Stimulated activated CD8-positive, alpha-beta memory T cell treated with anti-CD3 and anti-CD28 coated beads, Interleukin-12 subunit alpha, Interleukin-12 subunit beta, amount 100 ng/mL, for 4 hours (primary cell): ENCODE measurements at regions not wholly inside any gene's neighbourhood (a gene's known extent, or its start where the extent isn't known, plus 50 kb on each side); places are given as distances from the start of the nearest gene placed in this dataset.

Source experiments
- DNase-seq: peaks from one replicate; pipeline ENCODE4 v3.0.0-alpha.2; 2020; ENCODE audit warnings: low read depth

DNA sequence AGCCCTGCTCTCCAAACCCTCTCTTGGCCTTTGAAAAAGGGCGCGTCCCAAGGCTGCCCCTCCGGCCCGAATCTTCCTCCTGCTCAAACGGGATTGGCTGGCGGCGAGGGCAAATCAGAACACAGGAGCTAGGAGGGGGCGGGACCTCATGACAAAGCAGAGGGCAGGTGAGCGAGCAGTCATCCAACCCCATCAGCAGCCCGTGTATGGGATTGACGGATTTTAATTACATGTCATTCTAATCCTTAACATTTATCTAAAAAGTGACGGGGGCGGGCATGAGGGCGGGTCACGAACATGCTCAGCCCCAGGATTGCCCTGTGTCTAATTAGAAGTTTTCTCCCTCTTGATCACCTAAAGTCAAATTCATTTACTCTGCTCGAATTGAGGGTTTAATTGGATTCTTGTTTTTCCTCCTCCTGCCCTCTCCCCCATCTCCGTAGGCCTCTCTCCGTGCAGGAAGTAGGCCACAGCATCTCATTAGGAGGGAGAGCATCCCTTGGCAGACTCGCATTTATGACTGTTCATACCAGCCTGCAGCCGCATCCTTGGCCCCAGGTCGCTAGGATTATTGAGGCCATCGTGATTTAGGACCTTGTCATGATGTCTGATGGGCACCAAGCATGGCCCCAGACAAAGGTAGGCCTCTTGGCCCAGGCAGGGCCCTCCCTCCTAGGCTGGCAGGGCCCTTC, 147.1 kb downstream of the CHST1 start:
- DNase-seq, result no peak

DNA sequence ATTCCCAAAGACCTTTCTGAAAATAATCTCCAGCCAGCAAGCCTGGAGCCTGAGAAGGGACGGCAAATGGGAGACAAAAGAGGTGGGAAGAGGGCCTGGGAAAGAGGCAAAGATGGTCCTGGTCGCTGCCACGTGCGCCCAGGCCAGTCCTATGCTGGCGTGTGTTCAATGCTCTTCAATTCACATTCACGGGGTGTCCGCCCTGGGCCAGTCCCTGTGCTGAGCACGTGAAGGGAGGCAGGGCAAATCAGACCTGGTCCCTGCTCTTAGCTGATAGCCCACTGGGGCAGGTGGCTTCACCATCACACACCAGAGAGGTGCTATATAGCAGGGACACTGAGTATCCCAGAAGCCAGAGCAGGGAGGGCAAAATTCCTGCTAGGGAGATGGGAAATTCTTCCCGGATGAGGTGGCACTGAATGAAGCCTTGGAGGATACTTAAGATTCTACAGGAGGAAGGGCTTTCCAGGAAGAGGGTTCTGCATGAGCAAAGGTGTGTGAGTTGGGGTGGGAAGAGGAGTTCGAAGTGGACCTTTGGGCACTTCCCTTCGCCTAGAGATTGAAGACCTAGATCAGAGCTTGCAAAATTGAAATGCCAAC, 148.2 kb downstream of the CHST1 start:
- DNase-seq, result no peak

DNA sequence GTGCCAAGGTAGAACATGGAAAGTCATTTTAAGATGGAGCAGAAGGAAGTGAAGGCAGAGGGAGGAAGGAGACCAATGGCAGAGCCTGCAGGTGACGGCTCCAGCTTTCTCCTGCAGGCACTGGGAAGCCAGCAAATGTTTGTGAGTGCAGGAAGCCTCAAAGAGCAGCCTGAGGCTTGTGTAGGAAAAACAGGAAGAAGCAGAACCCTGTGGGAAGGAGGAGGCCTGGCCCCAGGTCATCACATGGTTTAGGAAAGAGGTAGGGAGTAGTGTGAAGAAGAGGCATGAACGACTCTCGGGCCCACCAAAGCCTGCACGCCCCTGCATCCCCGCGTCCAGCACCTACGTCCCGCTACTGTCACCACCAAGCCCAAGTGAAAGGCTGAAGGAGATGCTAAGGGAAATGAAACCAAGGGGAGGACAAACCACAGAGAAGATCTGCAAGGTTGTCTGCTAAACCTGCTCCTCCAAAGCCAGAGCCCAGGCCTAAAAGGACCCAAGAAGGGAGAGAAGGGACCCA, 151.5 kb downstream of the CHST1 start:
- no peak for DNase-seq

DNA sequence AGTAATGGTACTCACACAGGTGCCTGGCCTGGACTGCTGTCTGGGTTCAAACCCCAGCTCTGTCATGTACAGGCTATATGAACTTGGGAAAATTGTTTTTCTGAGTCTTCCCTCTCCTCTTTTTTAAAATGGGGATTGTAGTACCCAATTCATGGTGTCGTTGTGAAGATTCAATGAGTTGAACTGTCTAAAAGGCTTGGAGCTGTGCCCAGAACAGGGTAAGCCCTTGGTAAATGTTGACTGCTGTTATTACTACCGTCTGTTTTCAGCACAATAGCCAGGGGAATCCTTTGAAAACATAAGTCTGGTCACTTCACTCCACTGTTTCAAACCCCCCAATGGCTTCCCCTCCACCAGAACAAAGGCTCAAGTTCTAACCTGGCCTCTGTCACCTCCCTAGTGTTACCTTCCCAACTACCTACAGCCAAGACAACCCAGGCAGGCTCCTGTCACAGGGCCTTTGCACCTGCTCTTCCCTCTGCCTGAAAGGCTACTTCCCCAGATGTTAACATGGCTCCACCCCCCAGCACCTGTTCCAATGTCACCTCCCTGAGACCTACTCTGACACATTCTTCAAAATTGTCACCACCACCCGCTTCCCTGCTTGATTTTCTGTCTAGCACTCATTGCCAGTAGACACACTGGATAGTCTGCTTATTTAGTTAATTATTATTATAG, 152.8 kb downstream of the CHST1 start:
- no peak for DNase-seq

DNA sequence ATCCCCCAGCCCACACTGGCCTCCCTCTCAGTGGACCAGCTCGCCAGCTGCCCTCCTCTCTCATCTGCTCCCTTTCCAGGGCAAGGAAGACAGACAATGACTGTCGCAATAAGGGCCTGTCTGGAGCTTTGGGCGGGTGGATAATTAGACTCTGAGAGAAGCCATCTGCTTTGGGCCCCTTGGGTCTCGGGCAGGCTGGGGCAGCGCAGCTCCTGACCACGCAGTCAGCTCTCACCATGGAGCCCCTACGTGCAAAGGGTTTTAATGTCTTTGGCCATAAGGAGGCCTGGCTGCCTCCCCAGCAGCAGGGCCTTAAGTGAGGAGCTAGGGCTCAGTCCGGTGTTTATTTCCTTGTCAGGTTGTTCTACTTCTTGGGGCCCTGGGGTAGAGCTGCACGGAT, 153.9 kb downstream of the CHST1 start:
- no peak for DNase-seq

DNA sequence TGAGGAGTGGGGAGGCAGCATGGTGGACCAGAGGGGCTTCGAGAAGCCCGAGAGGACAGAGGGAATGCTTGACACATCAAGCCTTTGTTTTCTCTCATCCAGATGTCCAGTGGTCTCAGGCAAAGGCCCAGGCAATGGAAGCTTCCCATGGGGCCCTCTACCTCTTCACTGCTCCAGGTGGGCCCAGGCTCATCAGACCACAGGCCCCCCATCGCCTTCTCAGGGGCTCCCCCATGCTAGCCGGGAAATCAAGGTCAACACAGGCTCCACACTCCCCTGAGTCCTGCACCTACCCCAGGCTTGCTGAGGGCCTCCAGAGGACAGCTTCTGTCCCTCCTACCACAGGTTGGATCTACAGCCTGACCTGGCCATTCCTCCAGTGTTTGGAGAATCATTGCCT, 157.5 kb downstream of the CHST1 start:
- no peak for DNase-seq

DNA sequence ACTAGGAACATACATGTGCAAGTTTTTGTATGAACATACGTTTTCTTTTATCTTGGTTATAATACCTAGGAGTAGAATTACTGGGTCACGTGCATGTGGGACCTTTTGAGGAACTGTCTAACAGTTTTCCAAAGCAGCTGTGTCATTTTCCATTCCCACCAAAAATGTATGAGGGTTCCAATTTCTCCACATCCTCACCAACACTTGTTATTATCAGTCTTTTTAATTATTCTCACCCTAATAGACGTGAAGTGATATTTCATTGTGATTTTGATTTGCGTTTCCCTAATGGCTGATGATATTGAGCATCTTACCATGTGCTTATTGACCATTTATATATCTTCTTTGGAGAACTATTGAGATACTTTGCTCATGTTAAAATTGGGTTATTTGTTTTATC, 162.1 kb downstream of the CHST1 start:
- no peak for DNase-seq

DNA sequence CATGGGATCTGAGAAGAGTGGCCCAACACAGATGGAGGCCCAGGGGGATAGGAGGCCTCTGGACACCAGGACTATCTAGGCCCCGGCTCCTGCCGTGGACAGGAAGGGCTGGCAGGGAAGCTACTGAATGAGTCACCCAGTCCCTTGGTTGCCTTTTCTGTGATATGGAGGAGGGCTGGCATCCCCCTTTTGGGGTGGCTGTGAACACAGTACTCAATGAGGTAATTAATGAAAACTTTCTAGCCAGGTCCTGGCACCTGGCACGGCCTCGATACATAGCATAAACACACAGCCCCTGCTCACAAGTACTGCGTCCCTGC, 163.2 kb downstream of the CHST1 start:
- DNase-seq, result no peak

DNA sequence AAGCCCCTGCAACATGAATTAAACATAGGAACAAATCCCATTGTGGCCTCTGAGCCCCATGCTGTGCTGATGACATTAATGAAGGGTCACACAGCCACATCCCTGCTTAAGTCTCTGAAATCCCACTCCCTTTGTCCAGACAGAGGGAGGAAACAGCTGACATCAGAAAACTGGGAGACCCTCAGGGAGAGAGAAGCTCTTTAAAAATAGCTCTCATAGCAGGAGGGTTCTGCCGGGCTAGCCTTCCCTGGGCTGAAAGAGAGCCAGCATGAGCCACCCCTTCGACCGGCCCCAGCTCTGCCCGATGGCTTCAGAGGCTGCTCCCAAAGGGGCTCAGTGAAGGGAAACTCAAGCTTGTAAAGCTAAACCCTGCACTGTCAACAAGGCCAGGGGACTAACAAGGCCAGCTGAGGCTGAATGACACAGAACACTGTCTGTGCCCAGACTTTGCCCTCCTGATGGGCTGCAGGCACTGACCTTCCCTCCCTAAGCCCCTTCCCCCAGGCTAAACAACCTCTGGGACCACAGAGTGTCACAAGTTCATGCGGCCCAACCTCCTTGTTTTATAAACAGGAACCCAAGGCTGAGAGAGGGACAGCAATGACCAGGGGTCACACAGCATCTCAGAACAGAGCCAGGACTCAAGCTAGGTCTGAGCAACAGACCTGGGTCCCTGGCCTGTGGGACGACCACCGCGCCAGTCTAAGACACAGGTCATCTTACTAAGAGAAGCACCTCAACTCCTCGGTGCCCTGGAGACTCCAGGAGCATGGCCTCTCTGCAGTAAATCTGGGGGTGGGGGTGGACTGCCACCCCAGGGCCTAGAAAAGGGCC, 163.8 kb downstream of the CHST1 start:
- DNase-seq, result no peak

DNA sequence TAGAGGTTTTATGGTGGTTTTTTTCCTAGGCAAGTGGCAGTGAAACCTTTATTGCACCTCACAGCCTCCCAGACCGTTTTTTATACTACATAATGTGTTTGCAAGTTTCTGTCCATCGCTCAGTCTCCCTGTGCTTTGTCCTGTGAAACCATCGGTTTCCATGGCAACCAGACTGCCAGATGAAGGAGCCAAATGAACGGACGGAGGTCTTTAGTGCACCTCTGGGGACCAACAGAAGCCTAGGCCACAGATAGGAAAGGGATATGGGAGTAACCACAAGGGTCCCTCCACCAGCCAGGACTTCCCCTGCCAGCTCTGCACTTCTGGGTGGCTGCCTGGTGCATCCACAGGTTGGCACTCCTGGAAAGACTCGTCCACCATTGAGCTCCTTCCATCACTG, 165.0 kb downstream of the CHST1 start:
- DNase-seq, result no peak

DNA sequence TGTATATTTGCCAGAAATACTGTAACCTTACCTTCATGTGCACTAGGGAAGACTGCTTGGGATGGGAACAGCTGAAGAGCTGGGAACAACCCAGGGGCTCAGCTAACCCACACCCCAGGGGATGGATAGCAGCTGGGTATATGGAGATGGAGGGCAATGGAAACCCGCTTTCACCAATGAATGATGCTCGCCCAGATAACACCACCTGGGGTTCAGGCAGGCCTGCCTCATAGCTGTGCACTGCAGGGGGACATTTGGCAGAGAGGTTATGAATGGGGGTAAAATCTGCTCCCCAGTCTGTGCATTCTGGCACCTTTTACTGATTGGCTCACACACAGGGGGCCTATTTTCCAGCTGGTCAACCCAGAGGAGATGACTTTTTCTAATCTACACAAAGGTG, 170.7 kb downstream of the CHST1 start:
- no peak for DNase-seq

DNA sequence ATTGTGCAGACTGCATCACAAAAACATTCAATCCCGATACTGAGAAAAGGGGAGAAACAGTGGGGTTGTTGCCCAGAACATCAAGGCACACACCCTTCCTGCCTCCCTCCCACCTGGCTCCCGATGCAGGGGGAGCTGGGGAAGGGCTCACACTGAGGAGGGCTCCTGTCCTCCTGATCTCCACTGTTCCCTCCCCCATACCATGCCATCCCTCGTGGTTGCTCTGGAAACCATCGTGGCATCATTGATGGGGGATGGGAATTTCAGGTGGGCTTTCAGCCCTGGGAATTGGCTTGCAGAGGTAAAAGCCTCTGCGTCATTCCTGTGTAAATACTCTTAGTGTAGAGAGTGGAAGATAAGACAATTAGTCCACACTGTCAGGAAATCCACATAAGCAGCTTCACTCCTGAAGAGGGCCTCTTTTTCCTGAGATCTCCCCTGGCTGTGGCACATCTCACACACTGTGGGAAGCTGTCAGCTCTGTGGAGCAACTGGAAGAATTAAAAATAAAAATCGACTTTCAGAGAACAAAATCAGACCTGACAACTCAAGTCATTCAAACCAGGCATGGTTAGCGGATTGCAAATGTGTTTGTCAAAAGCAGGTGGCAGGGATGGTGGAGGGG, 176.0 kb downstream of the CHST1 start:
- no peak for DNase-seq

DNA sequence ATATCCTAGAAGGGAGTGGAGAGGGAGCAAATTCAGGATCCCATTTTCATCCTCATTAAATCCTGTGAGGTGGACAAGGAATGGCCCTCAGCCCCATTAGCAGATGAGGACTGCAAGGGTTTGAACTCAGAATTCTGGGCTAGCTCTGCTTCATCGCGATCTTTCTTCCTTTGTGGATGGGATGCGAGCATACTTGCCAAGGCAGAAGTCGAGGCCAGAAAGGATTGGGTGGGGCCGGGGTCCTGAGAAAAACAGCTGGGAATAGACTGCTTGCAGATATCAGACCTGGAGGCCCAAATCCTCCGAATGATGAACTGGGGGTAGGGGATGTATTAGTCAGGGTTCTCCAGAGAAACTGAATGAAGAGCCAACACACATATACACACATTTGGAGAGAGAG, 179.0 kb downstream of the CHST1 start:
- DNase-seq, result no peak

DNA sequence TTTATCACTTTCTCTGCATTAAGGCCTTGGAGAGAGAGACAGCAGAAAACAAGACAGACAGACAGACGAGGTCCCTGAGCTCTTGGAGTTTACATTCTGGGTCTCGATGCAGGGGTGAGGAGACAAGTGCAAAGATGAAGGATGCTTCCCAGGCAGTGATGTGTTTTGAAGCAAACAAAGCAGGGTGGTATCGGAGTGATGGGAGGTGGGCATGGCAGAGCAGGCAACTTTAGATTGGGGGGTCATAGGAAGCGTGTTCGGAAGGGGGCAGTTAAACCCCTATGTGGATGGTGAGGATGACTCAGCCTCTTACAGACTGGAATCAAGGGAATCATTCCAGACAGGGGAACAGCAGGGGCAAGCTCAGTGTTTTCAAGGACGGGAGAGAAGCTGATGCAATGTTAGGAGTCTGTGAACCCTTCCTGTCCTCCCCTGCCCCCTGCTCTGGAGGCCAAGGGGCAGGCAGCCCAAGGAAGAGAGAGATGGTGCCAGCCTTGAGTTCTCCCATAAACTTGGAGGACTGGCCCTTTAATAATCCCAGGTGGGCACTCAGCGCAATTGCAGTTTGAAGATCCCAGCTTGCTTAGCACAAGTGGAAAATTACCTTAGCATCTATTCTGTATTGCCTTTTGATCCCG, 180.2 kb downstream of the CHST1 start:
- DNase-seq, result no peak

DNA sequence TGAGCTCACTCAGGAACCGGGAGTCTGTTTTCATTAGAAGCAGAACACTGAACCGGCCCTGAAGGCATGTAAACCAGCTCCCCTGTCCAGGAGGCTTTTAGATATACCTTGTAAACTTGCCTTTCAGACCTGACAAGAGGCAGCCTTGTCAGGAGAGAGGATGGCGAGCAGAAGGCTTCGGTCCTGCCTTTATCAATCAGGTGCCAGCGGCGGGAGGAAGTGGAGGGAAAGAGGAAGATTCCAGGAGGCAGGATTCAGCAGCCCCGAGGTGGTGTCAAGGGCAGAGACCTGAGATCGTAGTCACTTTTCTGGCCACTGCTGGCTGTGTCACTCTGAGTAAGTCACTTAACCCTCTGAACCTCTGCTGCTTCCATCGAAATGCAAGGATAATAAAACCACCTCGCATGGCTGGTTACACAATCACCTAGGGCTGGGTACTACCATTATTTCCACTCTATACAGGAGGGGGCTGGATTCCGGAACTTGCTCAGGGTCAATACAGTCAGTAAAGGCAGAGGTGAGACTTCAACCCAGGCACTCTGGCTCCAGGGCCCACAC, 181.0 kb downstream of the CHST1 start:
- no peak for DNase-seq

DNA sequence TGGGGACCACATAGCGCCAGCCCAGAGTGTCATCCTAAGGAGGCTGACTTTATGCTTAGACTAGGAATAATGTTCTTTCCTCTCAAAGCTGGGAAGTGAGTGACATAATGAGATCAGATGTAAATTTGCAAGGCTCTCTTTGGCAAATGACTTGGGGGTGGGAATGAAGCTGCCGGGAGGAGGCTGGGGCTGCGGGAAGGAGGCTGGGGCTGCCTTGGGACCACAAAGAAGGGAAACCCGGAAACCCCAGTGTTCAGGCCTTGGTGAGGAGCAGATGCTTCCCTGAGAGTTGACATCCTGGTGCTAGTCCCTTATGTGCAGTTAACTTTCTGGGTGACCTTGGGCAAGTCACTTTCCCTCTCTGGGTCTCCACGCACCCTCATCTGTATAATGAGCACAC, 182.0 kb downstream of the CHST1 start:
- no peak for DNase-seq

DNA sequence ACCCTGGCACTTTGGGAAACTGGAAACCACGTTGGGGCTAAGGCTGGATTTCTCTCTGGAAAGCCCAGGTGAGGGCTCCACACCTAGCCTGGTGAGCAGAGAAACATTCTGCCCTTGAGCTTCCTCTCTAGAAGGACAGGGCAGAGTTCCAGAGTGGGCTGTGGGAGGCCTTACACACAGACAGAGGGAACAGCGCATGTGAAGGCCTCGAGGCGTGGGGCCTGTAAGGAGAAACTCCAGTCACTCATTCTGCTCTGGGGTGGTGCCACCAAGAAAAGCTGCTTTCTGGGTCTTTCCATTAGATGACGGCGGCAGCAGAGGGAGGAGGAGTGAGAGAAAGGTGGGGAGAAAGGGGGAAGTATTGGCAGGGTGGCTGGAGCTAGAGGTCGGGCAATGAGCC, 183.1 kb downstream of the CHST1 start:
- no peak for DNase-seq

DNA sequence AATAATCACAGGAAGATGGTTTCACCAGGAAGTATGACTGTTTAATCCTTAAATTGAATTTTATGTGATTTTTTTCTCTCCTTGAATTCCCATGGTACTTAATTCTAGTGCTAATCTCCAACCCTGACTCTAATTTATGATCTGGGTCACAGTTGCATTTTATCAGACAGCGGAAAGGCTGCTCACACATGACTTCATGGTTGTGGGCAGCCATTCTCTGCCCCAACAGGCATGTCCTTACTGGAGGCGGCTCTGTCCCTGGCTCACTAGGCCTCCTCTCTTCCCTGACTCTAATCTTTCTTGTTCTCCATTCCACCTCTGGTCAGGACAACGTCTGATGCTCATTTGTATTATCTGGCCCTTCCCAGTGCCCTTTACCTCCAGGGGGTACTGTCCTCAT, 184.4 kb downstream of the CHST1 start:
- DNase-seq, result no peak

DNA sequence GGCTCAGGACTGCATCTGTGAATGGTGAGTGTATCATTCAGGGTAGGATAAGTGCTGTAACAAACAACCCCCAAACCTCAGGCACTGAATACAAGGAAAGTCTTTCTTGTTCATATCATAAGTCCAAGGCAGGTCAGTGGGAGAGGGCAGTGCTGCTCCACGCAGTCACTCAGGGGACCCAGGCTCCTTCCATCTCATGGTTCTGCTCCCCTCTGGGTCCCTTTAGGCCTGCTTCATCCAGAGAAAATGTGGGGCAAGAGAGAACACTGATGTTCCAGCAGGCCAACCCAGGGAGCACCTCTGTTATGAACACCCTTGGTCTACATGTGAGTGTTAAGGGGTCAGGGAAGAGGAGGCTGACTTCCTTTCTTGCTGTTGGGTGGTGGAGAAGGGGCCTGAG, 187.8 kb downstream of the CHST1 start:
- DNase-seq, result no peak

DNA sequence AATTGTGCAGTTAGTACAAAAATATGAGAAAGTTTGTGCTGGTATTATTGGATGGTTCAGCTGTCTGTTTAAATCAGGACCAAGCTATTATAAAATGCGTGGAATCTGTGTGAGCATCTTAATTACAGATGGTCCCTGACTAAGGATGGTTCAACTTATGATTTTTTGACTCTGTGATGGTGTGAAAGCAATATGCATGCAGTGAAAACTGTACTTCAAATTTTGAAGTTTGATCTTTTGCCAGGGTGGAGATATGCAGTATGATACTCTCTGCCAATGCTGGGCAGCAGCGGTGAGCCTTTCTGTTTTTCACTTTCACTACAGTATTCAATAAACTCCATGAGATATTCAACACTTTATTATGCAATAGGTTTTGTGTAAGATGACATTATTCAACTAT, 189.3 kb downstream of the CHST1 start:
- DNase-seq, result no peak

DNA sequence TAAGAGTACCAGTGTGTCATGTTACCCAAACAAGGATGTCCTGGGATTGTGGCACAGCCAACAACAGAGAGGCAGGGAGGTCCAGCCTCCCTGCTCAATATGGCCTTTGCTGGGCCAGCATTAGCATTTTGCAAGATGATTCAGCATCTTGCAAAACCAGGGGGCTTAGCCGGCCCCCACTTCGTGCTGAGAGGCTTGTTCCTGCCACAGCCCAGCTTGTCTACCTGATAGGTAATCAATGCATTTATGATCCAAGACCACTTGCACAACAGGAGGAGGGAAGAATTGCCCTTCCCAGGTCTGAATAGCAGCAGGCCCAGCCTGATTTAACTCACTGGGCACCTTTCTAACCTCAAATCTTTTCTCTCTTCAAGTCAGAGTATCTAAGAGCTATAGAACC, 189.0 kb upstream of the SYT13 start:
- DNase-seq, result no peak
